ENCODE measurements at regions not wholly inside any gene's neighbourhood (a gene's known extent, or its start where the extent isn't known, plus 50 kb on each side); places are given as distances from the start of the nearest gene placed in this dataset.

GRCh38 chr11:70636659-70637058 is 238.3 kb downstream of the CTTN start:
- TF ChIP-seq USF1 (IDR thresholded peaks at IDR 0.05) (no peak), NFIC (IDR thresholded peaks at IDR 0.05) (no peak), EP300 (IDR thresholded peaks at IDR 0.05; ENCODE audit: borderline replicate concordance) (no peak), FOXM1 (IDR thresholded peaks at IDR 0.05; ENCODE audit: borderline replicate concordance, low read depth) (no peak), RAD21 (IDR thresholded peaks at IDR 0.05; ENCODE audit: low read depth) (no peak), CEBPB (IDR thresholded peaks at IDR 0.05) (no peak), TEAD4 (IDR thresholded peaks at IDR 0.05) (no peak), REST (IDR thresholded peaks at IDR 0.05; ENCODE audit: low read depth) (no peak), ZBTB7A (IDR thresholded peaks at IDR 0.05; ENCODE audit: low read depth) (no peak), EGR1 (IDR thresholded peaks at IDR 0.05) (no peak), CREB1 (IDR thresholded peaks at IDR 0.05; ENCODE audit: low read depth) (no peak), TAF1 (IDR thresholded peaks at IDR 0.05; ENCODE audit: low read depth) (no peak), YY1 (IDR thresholded peaks at IDR 0.05; ENCODE audit: low read depth) (no peak), TCF12 (IDR thresholded peaks at IDR 0.05; ENCODE audit: low read depth) (no peak)
- TF ChIP-seq, protein P1, sequence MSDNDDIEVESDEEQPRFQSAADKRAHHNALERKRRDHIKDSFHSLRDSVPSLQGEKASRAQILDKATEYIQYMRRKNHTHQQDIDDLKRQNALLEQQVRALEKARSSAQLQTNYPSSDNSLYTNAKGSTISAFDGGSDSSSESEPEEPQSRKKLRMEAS (IDR thresholded peaks at IDR 0.05): no peak

GRCh38 chr11:70637186-70637800 is 239.0 kb downstream of the CTTN start:
- TF ChIP-seq, protein P1 (IDR thresholded peaks at IDR 0.05): no peak

- TF ChIP-seq YY1 (IDR thresholded peaks at IDR 0.05; ENCODE audit: low read depth): no peak
- TF ChIP-seq CREB1 (IDR thresholded peaks at IDR 0.05; ENCODE audit: low read depth): no peak
- TF ChIP-seq RAD21 (IDR thresholded peaks at IDR 0.05; ENCODE audit: low read depth): no peak
- no peak for TF ChIP-seq FOXM1 (IDR thresholded peaks at IDR 0.05; ENCODE audit: borderline replicate concordance, low read depth)
- TF ChIP-seq EP300 (IDR thresholded peaks at IDR 0.05; ENCODE audit: borderline replicate concordance): no peak
- TF ChIP-seq TCF12 (IDR thresholded peaks at IDR 0.05; ENCODE audit: low read depth): no peak
- no peak for TF ChIP-seq EGR1 (IDR thresholded peaks at IDR 0.05)
These were observed 239.7 kb downstream of the CTTN start for GRCh38 chr11:70637949-70638583.

GRCh38 chr11:70640408-70640807 is 242.1 kb downstream of the CTTN start:
- TF ChIP-seq EP300 (IDR thresholded peaks at IDR 0.05; ENCODE audit: borderline replicate concordance) (no peak), EGR1 (IDR thresholded peaks at IDR 0.05) (no peak), ZBTB7A (IDR thresholded peaks at IDR 0.05; ENCODE audit: low read depth) (no peak), CREB1 (IDR thresholded peaks at IDR 0.05; ENCODE audit: low read depth) (no peak), YY1 (IDR thresholded peaks at IDR 0.05; ENCODE audit: low read depth) (no peak), REST (IDR thresholded peaks at IDR 0.05; ENCODE audit: low read depth) (no peak), USF1 (IDR thresholded peaks at IDR 0.05) (no peak), CEBPB (IDR thresholded peaks at IDR 0.05) (no peak), TAF1 (IDR thresholded peaks at IDR 0.05; ENCODE audit: low read depth) (no peak), TEAD4 (IDR thresholded peaks at IDR 0.05) (no peak)
- TF ChIP-seq, protein P1 (IDR thresholded peaks at IDR 0.05): no peak

- TF ChIP-seq YY1 (IDR thresholded peaks at IDR 0.05; ENCODE audit: low read depth) (no peak), NFIC (IDR thresholded peaks at IDR 0.05) (no peak), ZBTB7A (IDR thresholded peaks at IDR 0.05; ENCODE audit: low read depth) (no peak), TAF1 (IDR thresholded peaks at IDR 0.05; ENCODE audit: low read depth) (no peak), REST (IDR thresholded peaks at IDR 0.05; ENCODE audit: low read depth) (no peak), CEBPB (IDR thresholded peaks at IDR 0.05) (no peak), FOXM1 (IDR thresholded peaks at IDR 0.05; ENCODE audit: borderline replicate concordance, low read depth) (no peak), CREB1 (IDR thresholded peaks at IDR 0.05; ENCODE audit: low read depth) (no peak), EP300 (IDR thresholded peaks at IDR 0.05; ENCODE audit: borderline replicate concordance) (no peak), RAD21 (IDR thresholded peaks at IDR 0.05; ENCODE audit: low read depth) (no peak), EGR1 (IDR thresholded peaks at IDR 0.05) (no peak), TEAD4 (IDR thresholded peaks at IDR 0.05) (no peak), USF1 (IDR thresholded peaks at IDR 0.05) (no peak), TCF12 (IDR thresholded peaks at IDR 0.05; ENCODE audit: low read depth) (no peak)
- TF ChIP-seq, protein P1 (IDR thresholded peaks at IDR 0.05): no peak
These were observed 243.0 kb downstream of the CTTN start for GRCh38 chr11:70641369-70641768.
